ENCODE measurements at regions not wholly inside any gene's neighbourhood (a gene's known extent, or its start where the extent isn't known, plus 50 kb on each side); places are given as distances from the start of the nearest gene placed in this dataset.
A peak's percentile ranks its signal among the peaks of the same experiment; 100 is the strongest.
"Not testable (repeated sequence)": the region's sequence is repeated elsewhere in the genome, so short reads cannot be mapped to it uniquely, and the experiment has no call there.

GRCh38 chr4:109378511-109378910 lies 55.1 kb upstream of the SEC24B start:
- DNase-seq: no peak

GRCh38 chr4:109378076-109378475 lies 55.5 kb upstream of the SEC24B start:
- DNase-seq: no peak

- DNase-seq: no peak
Measured at GRCh38 chr4:109375778-109376414, 57.7 kb upstream of the SEC24B start.

GRCh38 chr4:109368661-109369060 lies 65.0 kb upstream of the SEC24B start:
- no peak for DNase-seq

GRCh38 chr4:109365939-109366338 lies 63.5 kb upstream of the COL25A1 start:
- DNase-seq: no peak

GRCh38 chr4:109365297-109365696 lies 62.8 kb upstream of the COL25A1 start:
- DNase-seq: not testable (repeated sequence)

GRCh38 chr4:109359040-109359646 lies 56.7 kb upstream of the COL25A1 start:
- peak; percentile 66 for DNase-seq

GRCh38 chr4:109355835-109356234 lies 53.4 kb upstream of the COL25A1 start:
- DNase-seq: no peak

- DNase-seq: no peak
Measured at GRCh38 chr4:109352941-109353340, 50.5 kb upstream of the COL25A1 start.

Measured in KG1 (cell line).